Mucosa of descending colon (tissue), 3 donors: ENCODE measurements at regions not wholly inside any gene's neighbourhood (a gene's known extent, or its start where the extent isn't known, plus 50 kb on each side); places are given as distances from the start of the nearest gene placed in this dataset.
"Not testable (repeated sequence)": the region's sequence is repeated elsewhere in the genome, so short reads cannot be mapped to it uniquely, and the experiment has no call there.

Source experiments
- ATAC-seq: fragments of 200-7000 bp; cut with Tn5 transposase; one replicate; pipeline ENCODE4 v1.9.1; 2020; ENCODE audit warnings: mild to moderate bottlenecking, moderate library complexity
- DNase-seq, 3 donors: peaks; one replicate each; pipeline ENCODE4 v3.0.0-alpha.2; 2020
- H3K36me3 ChIP-seq: fragments of 200-600 bp; one replicate; pipeline ENCODE4 v1.8.0; 2021; ENCODE audit warnings: low read depth, mild to moderate bottlenecking
- H3K4me1 ChIP-seq: fragments of 200-600 bp; one replicate; pipeline ENCODE4 v1.8.0; 2021; ENCODE audit warnings: low read depth, mild to moderate bottlenecking
- H3K4me3 ChIP-seq: fragments of 200-600 bp; one replicate; pipeline ENCODE4 v1.8.0; 2021; ENCODE audit warnings: mild to moderate bottlenecking
- H3K9me3 ChIP-seq: fragments of 200-600 bp; one replicate; pipeline ENCODE4 v1.8.0; 2021; ENCODE audit warnings: mild to moderate bottlenecking
- CTCF ChIP-seq: fragments of 200-600 bp; IDR thresholded peaks from one replicate; pipeline ENCODE4 v1.8.0; 2022; ENCODE audit warnings: antibody characterized with exemption, mild to moderate bottlenecking
- intact Hi-C, 2 donors: fragments of 100-400 bp; cut with DNase I in 1 of 2; cut with micrococcal nuclease in 1 of 2; formaldehyde crosslinking; loops; one replicate each; pipeline versions ENCODE4 v1.11.0 to v1.11.1; 2022; cut with DNase I, micrococcal nuclease
- donor health status: DM: no; HTN: no; CAD: no; lungs with moderate emphysema.
- donor health status: DM: no; HTN: no; CAD: no.
- donor health status: DM: no; HTN: yes; CAD: no.

- intact Hi-C loops: no loop called here
- ATAC-seq (no peak), DNase-seq (no peak)
- Histone ChIP-seq H3K4me1 (no peaks in the 10 kb centered on the region), H3K9me3 (peaks cover 2% of the 10 kb centered on the region), H3K36me3 (no peaks in the 10 kb centered on the region), H3K4me3 (no peak overlapping the region)
- no peak for TF ChIP-seq CTCF
These were observed 84.0 kb downstream of the LACC1 start for GRCh38 chr13:43963726-43964125.

- no peak overlapping the region for H3K4me3 ChIP-seq
- no peaks in the 10 kb centered on the region for H3K36me3 ChIP-seq
- TF ChIP-seq CTCF: no peak
- ATAC-seq (no peak), DNase-seq (no peak)
- H3K9me3 ChIP-seq: peaks cover 5% of the 10 kb centered on the region
- intact Hi-C loops: no loop called here
- H3K4me1 ChIP-seq: no peaks in the 10 kb centered on the region
These were observed 85.2 kb downstream of the LACC1 start for GRCh38 chr13:43964698-43965458.

GRCh38 chr13:43965459-43965845, 85.7 kb downstream of the LACC1 start:
- TF ChIP-seq CTCF: no peak
- DNase-seq: no peak
- H3K4me3 ChIP-seq: no peak overlapping the region
- intact Hi-C loops: no loop called here
- ATAC-seq: no peak
- H3K9me3 ChIP-seq: peaks cover 5% of the 10 kb centered on the region
- no peaks in the 10 kb centered on the region for H3K4me1 ChIP-seq
- H3K36me3 ChIP-seq: no peaks in the 10 kb centered on the region

- H3K9me3 ChIP-seq, H3K36me3 ChIP-seq, ATAC-seq, H3K4me1 ChIP-seq, H3K4me3 ChIP-seq, DNase-seq, intact Hi-C loops: not testable (repeated sequence)
These were observed 88.7 kb downstream of the LACC1 start for GRCh38 chr13:43968251-43968942.

- intact Hi-C loops, H3K4me1 ChIP-seq, ATAC-seq, H3K4me3 ChIP-seq, H3K9me3 ChIP-seq, H3K36me3 ChIP-seq, DNase-seq: not testable (repeated sequence)
These were observed 89.4 kb downstream of the LACC1 start for GRCh38 chr13:43968943-43969690.

GRCh38 chr13:43969919-43970318, 90.2 kb downstream of the LACC1 start:
- H3K4me1 ChIP-seq, H3K36me3 ChIP-seq, H3K9me3 ChIP-seq, DNase-seq, H3K4me3 ChIP-seq, intact Hi-C loops, ATAC-seq: not testable (repeated sequence)

GRCh38 chr13:43970520-43971242, 91.0 kb downstream of the LACC1 start:
- H3K4me3 ChIP-seq, H3K36me3 ChIP-seq, H3K9me3 ChIP-seq, H3K4me1 ChIP-seq, intact Hi-C loops: not testable (repeated sequence)
- peak; percentile 25 for ATAC-seq
- DNase-seq: peak in 1 of 3 donors; percentile 31

GRCh38 chr13:43971324-43971723, 91.6 kb downstream of the LACC1 start:
- H3K4me1 ChIP-seq, intact Hi-C loops, H3K36me3 ChIP-seq, H3K4me3 ChIP-seq, ATAC-seq, H3K9me3 ChIP-seq: not testable (repeated sequence)
- peak in 1 of 3 donors; percentile 36 for DNase-seq
